IMR-90 (cell line): ENCODE measurements at regions not wholly inside any gene's neighbourhood (a gene's known extent, or its start where the extent isn't known, plus 50 kb on each side); places are given as distances from the start of the nearest gene placed in this dataset.

Experiments
- ATAC-seq: fragments of 200-7000 bp; cut with Tn5 transposase; 2 replicates; pipeline ENCODE4 v1.9.1; 2020; ENCODE audit warnings: low read depth, mild to moderate bottlenecking, moderate library complexity
- BruUV-seq: library from RNA; stranded (reverse); fragments of 400-500 nt; replicated peaks from 2 replicates; lab custom pipeline; 2021; lab: Mats Ljungman, UMichigan
- CTCF ChIA-PET: fragments of 300-600 bp; formaldehyde crosslinking; extraction: SDS; loops from one replicate; lab custom pipeline; 2021; ENCODE audit warnings: antibody characterized with exemption; lab: Yijun Ruan, JAX
- POLR2A ChIA-PET: fragments of 300-600 bp; sonication (Branson Sonifier 250); formaldehyde crosslinking; loops from one replicate; lab custom pipeline; 2022; ENCODE audit warnings: antibody characterized with exemption; ENCODE audit not compliant: unreplicated experiment; lab: Charles Lee
- DNase-seq: peaks from one replicate; pipeline ENCODE4 v3.0.0; 2013
- H2AFZ ChIP-seq: replicated peaks from 2 replicates; pipeline ENCODE3; 2013; ENCODE audit warnings: low read length, mild to moderate bottlenecking; ENCODE audit not compliant: poor library complexity
- H2AK5ac ChIP-seq: 2 replicates; pipeline ENCODE4 v1.6.1; 2013; ENCODE audit warnings: low read depth, low read length, inconsistent platforms
- H2AK9ac ChIP-seq: replicated peaks from 2 replicates; pipeline ENCODE3; 2013; ENCODE audit warnings: mild to moderate bottlenecking, low read depth, low read length, moderate library complexity; ENCODE audit not compliant: poor library complexity
- H2BK120ac ChIP-seq: 2 replicates; pipeline ENCODE4 v1.6.1; 2013; ENCODE audit warnings: low read depth, low read length, inconsistent platforms
- H2BK15ac ChIP-seq: 3 replicates; pipeline ENCODE4 v1.6.1; 2013; ENCODE audit warnings: low read depth, low read length, inconsistent platforms
- H2BK20ac ChIP-seq: 2 replicates; pipeline ENCODE4 v1.6.1; 2013; ENCODE audit warnings: low read depth, mild to moderate bottlenecking, inconsistent platforms, low read length, moderate library complexity
- H2BK5ac ChIP-seq: 2 replicates; pipeline ENCODE4 v1.6.1; 2013; ENCODE audit warnings: mild to moderate bottlenecking, low read depth, low read length, inconsistent platforms; ENCODE audit not compliant: poor library complexity, severe bottlenecking
- H3K14ac ChIP-seq: replicated peaks from 2 replicates; pipeline ENCODE4 v1.6.1; 2013; ENCODE audit warnings: low read depth, low read length, inconsistent platforms
- H3K18ac ChIP-seq: 2 replicates; pipeline ENCODE4 v1.6.1; 2013; ENCODE audit warnings: low read depth, low read length, control low read depth
- H3K23ac ChIP-seq: 2 replicates; pipeline ENCODE4 v1.6.1; 2013; ENCODE audit warnings: low read depth, low read length, inconsistent platforms
- H3K27ac ChIP-seq: 2 replicates; pipeline ENCODE4 v1.5.1; 2013; ENCODE audit warnings: mild to moderate bottlenecking, control low read depth, low read length; ENCODE audit not compliant: insufficient read depth
- H3K27me3 ChIP-seq: 2 replicates; pipeline ENCODE4 v1.6.1; 2013; ENCODE audit warnings: low read length; ENCODE audit not compliant: control insufficient read depth, insufficient read depth
- H3K36me3 ChIP-seq: 2 replicates; pipeline ENCODE4 v1.6.1; 2013; ENCODE audit warnings: low read length, mixed read lengths; ENCODE audit not compliant: control insufficient read depth, insufficient read depth
- H3K4ac ChIP-seq: 2 replicates; pipeline ENCODE4 v1.6.1; 2013; ENCODE audit warnings: low read depth, low read length, inconsistent platforms
- H3K4me1 ChIP-seq: 2 replicates; pipeline ENCODE4 v1.6.1; 2013; ENCODE audit warnings: low read length, mixed read lengths; ENCODE audit not compliant: control insufficient read depth, insufficient read depth
- H3K4me2 ChIP-seq: 2 replicates; pipeline ENCODE4 v1.6.1; 2013; ENCODE audit warnings: low read depth, mild to moderate bottlenecking, control low read depth, low read length, moderate library complexity
- H3K4me3 ChIP-seq: 2 replicates; pipeline ENCODE4 v1.5.1; 2013; ENCODE audit warnings: low read depth, mild to moderate bottlenecking, control low read depth, low read length, moderate library complexity; ENCODE audit not compliant: insufficient read depth
- H3K56ac ChIP-seq: 2 replicates; pipeline ENCODE4 v1.6.1; 2013; ENCODE audit warnings: low read length, inconsistent platforms; ENCODE audit not compliant: insufficient read depth; ENCODE audit errors: extremely low read depth
- H3K79me1 ChIP-seq, 2 experiments: 2 replicates each; pipeline ENCODE4 v1.6.1; 2013; ENCODE audit warnings: low read length in 2 of 2, inconsistent platforms in 1 of 2, low read depth in 1 of 2
- H3K9ac ChIP-seq: 2 replicates; pipeline ENCODE4 v1.6.1; 2013; ENCODE audit warnings: low read depth, low read length, control low read depth
- H3K9me1 ChIP-seq: 2 replicates; pipeline ENCODE4 v1.6.1; 2013; ENCODE audit warnings: low read length, inconsistent platforms; ENCODE audit not compliant: insufficient read depth
- H3K9me3 ChIP-seq: 2 replicates; pipeline ENCODE4 v1.6.1; 2013; ENCODE audit warnings: low read length; ENCODE audit not compliant: control insufficient read depth, insufficient read depth
- H4K20me1 ChIP-seq: 2 replicates; pipeline ENCODE4 v1.6.1; 2013; ENCODE audit warnings: low read length, inconsistent platforms; ENCODE audit not compliant: insufficient read depth
- H4K5ac ChIP-seq: 2 replicates; pipeline ENCODE4 v1.6.1; 2013; ENCODE audit warnings: mild to moderate bottlenecking, low read depth, low read length, control low read depth
- H4K8ac ChIP-seq, 2 experiments: 2 replicates each; pipeline ENCODE4 v1.6.1; 2013; ENCODE audit warnings: low read depth in 2 of 2, low read length in 2 of 2, control low read depth in 1 of 2, inconsistent platforms in 1 of 2
- H4K91ac ChIP-seq: 2 replicates; pipeline ENCODE4 v1.6.1; 2013; ENCODE audit warnings: low read depth, low read length, inconsistent platforms; ENCODE audit not compliant: insufficient read depth
- CHD1 ChIP-seq: IDR thresholded peaks from 2 replicates; pipeline ENCODE4 v1.6.1; 2012; ENCODE audit warnings: low read depth, low read length, improper control_type of control experiment
- NFE2L2 ChIP-seq: fragments of 150-350 bp; IDR thresholded peaks from 2 replicates; pipeline ENCODE4 v1.6.1; 2016; ENCODE audit warnings: low read depth, mild to moderate bottlenecking, low read length
- SMC3 ChIP-seq: fragments of 150-350 bp; IDR thresholded peaks from 2 replicates; pipeline ENCODE4 v1.6.1; 2016; ENCODE audit warnings: low read depth, mild to moderate bottlenecking, antibody characterized with exemption, low read length, moderate library complexity
- WGBS, 2 experiments: methylation state at CpG; one replicate each; pipeline versions ENCODE4 v1.1.5 to v1.1.7; 2013; ENCODE audit warnings: missing lambda C conversion rate in 2 of 2; ENCODE audit not compliant: insufficient read length in 1 of 2; ENCODE audit errors: extremely low coverage in 2 of 2; 5-methylcytosine and 5-hydroxymethylcytosine counted together
- dilution Hi-C: fragments of 300-500 bp; cut with HindIII; formaldehyde crosslinking; loops from one replicate; pipeline ENCODE4 v1.14.3; 2018; ENCODE audit warnings: low sequenced_read_pairs; ENCODE audit not compliant: unreplicated experiment
- in situ Hi-C: fragments of 300-500 bp; cut with MboI; formaldehyde crosslinking; loops from 3 replicates; pipeline ENCODE4 v1.14.3; 2019; ENCODE audit warnings: low sequenced_read_pairs, inconsistent platforms, mixed read lengths
- intact Hi-C: fragments of 100-400 bp; cut with micrococcal nuclease; formaldehyde crosslinking; loops from 2 replicates; pipeline ENCODE4 v1.10.0; 2022

- H2BK20ac ChIP-seq = no peak overlapping the region
- H3K9ac ChIP-seq = no peak overlapping the region
- H3K4ac ChIP-seq = no peak overlapping the region
- no peak for TF ChIP-seq CHD1
- TF ChIP-seq NFE2L2 = no peak
- TF ChIP-seq SMC3 = no peak
- POLR2A ChIA-PET = no interaction called here
- dilution Hi-C loops = no loop called here
- no peak for DNase-seq
- H4K91ac ChIP-seq = no peak overlapping the region
- in situ Hi-C loops = no loop called here
- 0 out of 2 replicates have a peak, but pooled peaks cover 2% of the 10 kb centered on the region for H3K9me3 ChIP-seq
- no peak overlapping the region for H3K27ac ChIP-seq
- CTCF ChIA-PET = no interaction called here
- H3K27me3 ChIP-seq = no peaks in the 10 kb centered on the region
- H3K79me1 ChIP-seq = no peaks in the 10 kb centered on the region
- no peak overlapping the region for H2BK5ac ChIP-seq
- no peaks in the 10 kb centered on the region for H3K4me1 ChIP-seq
- no peak overlapping the region for H3K4me2 ChIP-seq
- H3K36me3 ChIP-seq = no peaks in the 10 kb centered on the region
- H2AK5ac ChIP-seq = no peak overlapping the region
- H3K56ac ChIP-seq = no peak overlapping the region
- H2AK9ac ChIP-seq = no peak overlapping the region
- no TSS peak for BruUV-seq
- H3K4me3 ChIP-seq = no peak overlapping the region
- H4K5ac ChIP-seq = no peak overlapping the region
- H3K14ac ChIP-seq = no peak overlapping the region
- no peak for ATAC-seq
- no peak overlapping the region for H2AFZ ChIP-seq
- no peak overlapping the region for H2BK15ac ChIP-seq
- H3K23ac ChIP-seq = no peak overlapping the region
- no peaks in the 10 kb centered on the region for H3K9me1 ChIP-seq
- H2BK120ac ChIP-seq = no peak overlapping the region
- H4K20me1 ChIP-seq = no peaks in the 10 kb centered on the region
- intact Hi-C loops = no loop called here
- no peak overlapping the region for H3K18ac ChIP-seq
- H4K8ac ChIP-seq = no peak overlapping the region
- no CpG with 5 or more reads among the region's 2 CpGs for WGBS, 2 experiments
These were observed 976.6 kb upstream of the SEMA6A start for GRCh38 chr5:117551236-117551635.
